D721Med (cell line): ENCODE measurements at regions not wholly inside any gene's neighbourhood (a gene's known extent, or its start where the extent isn't known, plus 50 kb on each side); places are given as distances from the start of the nearest gene placed in this dataset.
A peak's percentile ranks its signal among the peaks of the same experiment; 100 is the strongest.
"Not testable (repeated sequence)": the region's sequence is repeated elsewhere in the genome, so short reads cannot be mapped to it uniquely, and the experiment has no call there.

ENCODE experiments used
- DNase-seq: peaks from one replicate; pipeline ENCODE4 v3.0.0; 2011; ENCODE audit warnings: low spot score; ENCODE audit not compliant: insufficient read length
- FAIRE-seq: peaks from 2 replicates; lab custom pipeline; 2011; peaks lifted over from hg19 to GRCh38; lab: Jason Lieb, UNC
- TF ChIP-seq, protein P1 (sequence below): IDR thresholded peaks from 2 replicates; pipeline ENCODE4 v1.5.1; 2012; ENCODE audit warnings: mild to moderate bottlenecking, control low read depth; ENCODE audit not compliant: insufficient read depth; ENCODE audit errors: missing control alignments

GRCh38 chr12:63440048-63440447 lies 228.2 kb downstream of the DPY19L2 start:
- TF ChIP-seq, protein P1, sequence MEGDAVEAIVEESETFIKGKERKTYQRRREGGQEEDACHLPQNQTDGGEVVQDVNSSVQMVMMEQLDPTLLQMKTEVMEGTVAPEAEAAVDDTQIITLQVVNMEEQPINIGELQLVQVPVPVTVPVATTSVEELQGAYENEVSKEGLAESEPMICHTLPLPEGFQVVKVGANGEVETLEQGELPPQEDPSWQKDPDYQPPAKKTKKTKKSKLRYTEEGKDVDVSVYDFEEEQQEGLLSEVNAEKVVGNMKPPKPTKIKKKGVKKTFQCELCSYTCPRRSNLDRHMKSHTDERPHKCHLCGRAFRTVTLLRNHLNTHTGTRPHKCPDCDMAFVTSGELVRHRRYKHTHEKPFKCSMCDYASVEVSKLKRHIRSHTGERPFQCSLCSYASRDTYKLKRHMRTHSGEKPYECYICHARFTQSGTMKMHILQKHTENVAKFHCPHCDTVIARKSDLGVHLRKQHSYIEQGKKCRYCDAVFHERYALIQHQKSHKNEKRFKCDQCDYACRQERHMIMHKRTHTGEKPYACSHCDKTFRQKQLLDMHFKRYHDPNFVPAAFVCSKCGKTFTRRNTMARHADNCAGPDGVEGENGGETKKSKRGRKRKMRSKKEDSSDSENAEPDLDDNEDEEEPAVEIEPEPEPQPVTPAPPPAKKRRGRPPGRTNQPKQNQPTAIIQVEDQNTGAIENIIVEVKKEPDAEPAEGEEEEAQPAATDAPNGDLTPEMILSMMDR = no peak
- no peak for DNase-seq
- no peak for FAIRE-seq

- not testable (repeated sequence) for DNase-seq, FAIRE-seq
Measured at GRCh38 chr12:63434384-63434783, 233.9 kb downstream of the DPY19L2 start.

DNA sequence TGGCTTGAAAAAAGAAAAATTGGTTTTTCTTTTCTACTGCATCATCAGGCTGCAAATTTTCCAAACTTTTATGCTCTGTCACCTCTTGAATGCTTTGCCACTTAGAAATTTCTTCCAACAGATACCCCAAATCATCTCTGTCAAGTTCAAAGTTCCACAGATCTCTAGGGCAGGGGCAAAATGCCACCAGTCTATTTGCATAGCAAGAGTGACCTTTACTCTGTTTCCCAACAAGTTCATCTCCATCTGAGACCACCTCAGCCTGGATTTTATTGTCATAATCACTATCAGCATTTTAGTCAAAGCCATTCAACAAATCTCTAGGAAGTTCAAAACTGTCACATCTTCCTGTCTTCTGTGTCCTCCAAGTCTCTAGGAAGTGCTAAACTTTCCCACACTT lies 240.3 kb downstream of the DPY19L2 start:
- DNase-seq, FAIRE-seq: not testable (repeated sequence)

DNA sequence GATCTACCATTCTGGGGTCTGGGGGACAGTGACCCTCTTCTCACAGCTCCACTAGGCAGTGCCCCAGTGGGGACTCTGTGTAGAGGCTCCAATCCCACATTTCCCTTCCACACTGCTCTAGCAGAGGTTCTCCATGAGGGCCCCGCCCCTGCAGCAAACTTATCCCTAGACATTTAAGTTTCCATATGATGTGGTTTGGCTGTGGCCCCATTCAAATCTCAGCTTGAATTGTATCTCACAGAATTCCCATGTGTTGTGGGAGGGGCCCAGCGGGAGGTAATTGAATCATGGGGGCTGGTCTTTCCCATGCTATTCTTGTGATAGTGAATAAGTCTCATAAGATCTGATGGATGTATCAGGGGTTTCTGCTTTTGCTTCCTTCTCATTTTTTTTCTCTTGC lies 241.3 kb downstream of the DPY19L2 start:
- not testable (repeated sequence) for DNase-seq, FAIRE-seq

- FAIRE-seq = no peak
- DNase-seq = no peak
- TF ChIP-seq, protein P1 = no peak
Measured at GRCh38 chr12:63424671-63425070, 243.6 kb downstream of the DPY19L2 start.

DNA sequence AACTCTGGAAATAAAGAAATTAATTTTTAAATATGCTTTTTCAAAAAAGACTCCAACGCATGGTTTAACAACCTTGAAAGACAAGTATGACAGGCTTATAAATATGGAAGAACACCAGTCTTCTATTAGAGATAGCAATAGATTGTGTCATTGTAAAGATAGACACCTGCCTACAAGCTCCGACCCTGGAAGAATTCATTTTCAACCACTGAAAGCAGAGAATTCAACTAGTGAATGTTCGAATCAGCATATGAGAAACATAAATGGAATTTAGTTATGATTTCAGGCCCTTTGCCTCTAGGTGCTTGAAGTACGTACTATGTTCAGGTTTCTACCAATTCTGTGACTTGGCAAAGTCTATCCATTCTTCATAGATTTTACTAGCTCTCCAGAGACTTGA lies 244.5 kb downstream of the DPY19L2 start:
- no peak for DNase-seq
- TF ChIP-seq, protein P1 = no peak
- no peak for FAIRE-seq

DNA sequence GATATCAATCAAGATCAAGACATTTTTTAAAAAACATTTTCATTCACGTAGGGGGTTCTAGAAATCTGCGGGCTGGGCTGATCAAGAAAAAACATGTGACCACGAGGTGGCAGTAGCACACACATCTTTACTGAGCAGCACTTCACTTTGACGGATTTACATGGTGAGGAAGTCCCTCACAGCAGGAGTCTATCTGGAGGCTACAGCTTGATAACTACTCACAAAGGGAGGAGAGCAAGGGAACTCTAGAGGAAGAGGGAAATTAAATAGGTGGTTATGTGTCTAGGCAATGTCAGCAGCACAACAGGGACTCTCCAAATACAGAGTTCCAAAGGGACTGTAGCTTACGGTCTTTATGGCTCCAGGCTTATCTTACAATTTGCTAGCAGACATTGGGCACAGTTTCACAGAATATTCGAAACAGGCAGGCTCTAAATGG lies 248.1 kb downstream of the DPY19L2 start:
- DNase-seq = peak; percentile 17
- FAIRE-seq = peak; percentile 95
- TF ChIP-seq, protein P1 = peak; percentile 63

GRCh38 chr12:63419154-63419553 lies 249.1 kb downstream of the DPY19L2 start:
- DNase-seq = no peak
- TF ChIP-seq, protein P1 = no peak

GRCh38 chr12:63416788-63417187 lies 251.5 kb downstream of the DPY19L2 start:
- TF ChIP-seq, protein P1 = no peak
- DNase-seq = no peak
- FAIRE-seq = no peak

More at GRCh38 chr12:63419154-63419553, 249.1 kb downstream of the DPY19L2 start:
- FAIRE-seq = no peak
